PC-9 (cell line): ENCODE measurements at regions not wholly inside any gene's neighbourhood (a gene's known extent, or its start where the extent isn't known, plus 50 kb on each side); places are given as distances from the start of the nearest gene placed in this dataset.

Experiments
- EZH2 ChIP-seq: fragments of 200-600 bp; sonication (generic); IDR thresholded peaks from 2 replicates; pipeline ENCODE4 v1.8.0; 2017; ENCODE audit warnings: antibody characterized with exemption, low read depth
- TF ChIP-seq, protein P1 (sequence below): fragments of 200-600 bp; sonication (generic); conservative IDR thresholded peaks from 2 replicates; pipeline ENCODE4 v1.6.1; 2017; ENCODE audit warnings: mixed run types, antibody characterized with exemption, mild to moderate bottlenecking, moderate library complexity

DNA sequence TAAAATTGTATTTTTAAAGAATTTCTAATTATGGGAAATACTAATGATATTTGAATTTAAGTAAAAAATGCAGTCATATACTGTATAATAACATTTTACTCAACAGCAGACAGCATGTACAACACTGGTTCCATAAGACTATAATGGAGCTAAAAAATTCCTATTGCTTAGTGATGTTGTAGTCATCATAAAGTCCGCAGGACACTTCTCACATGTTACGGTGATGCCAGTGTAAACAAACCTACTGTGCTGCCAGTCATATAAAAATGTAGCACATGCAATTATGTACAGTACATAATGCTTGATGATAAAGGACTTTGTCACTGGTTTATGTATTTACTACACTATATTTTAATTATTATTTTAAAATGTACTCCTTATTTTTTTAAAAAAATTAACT is 629.3 kb downstream of the IPMK start:
- TF ChIP-seq, protein P1, sequence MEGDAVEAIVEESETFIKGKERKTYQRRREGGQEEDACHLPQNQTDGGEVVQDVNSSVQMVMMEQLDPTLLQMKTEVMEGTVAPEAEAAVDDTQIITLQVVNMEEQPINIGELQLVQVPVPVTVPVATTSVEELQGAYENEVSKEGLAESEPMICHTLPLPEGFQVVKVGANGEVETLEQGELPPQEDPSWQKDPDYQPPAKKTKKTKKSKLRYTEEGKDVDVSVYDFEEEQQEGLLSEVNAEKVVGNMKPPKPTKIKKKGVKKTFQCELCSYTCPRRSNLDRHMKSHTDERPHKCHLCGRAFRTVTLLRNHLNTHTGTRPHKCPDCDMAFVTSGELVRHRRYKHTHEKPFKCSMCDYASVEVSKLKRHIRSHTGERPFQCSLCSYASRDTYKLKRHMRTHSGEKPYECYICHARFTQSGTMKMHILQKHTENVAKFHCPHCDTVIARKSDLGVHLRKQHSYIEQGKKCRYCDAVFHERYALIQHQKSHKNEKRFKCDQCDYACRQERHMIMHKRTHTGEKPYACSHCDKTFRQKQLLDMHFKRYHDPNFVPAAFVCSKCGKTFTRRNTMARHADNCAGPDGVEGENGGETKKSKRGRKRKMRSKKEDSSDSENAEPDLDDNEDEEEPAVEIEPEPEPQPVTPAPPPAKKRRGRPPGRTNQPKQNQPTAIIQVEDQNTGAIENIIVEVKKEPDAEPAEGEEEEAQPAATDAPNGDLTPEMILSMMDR: no peak
- TF ChIP-seq EZH2: no peak
